ENCODE measurements at regions not wholly inside any gene's neighbourhood (a gene's known extent, or its start where the extent isn't known, plus 50 kb on each side); places are given as distances from the start of the nearest gene placed in this dataset.

GRCh38 chr2:239778042-239778851, 246.9 kb downstream of the NDUFA10 start:
- no peak for DNase-seq (ENCODE audit: low read depth)

- no peak for DNase-seq (ENCODE audit: low read depth)
Observed at GRCh38 chr2:239777219-239777618, 247.9 kb downstream of the NDUFA10 start.

- no peak for DNase-seq (ENCODE audit: low read depth)
Observed at GRCh38 chr2:239776436-239777005, 248.6 kb downstream of the NDUFA10 start.

GRCh38 chr2:239775623-239776435, 249.3 kb downstream of the NDUFA10 start:
- peak; percentile 3 for DNase-seq (ENCODE audit: low read depth)

GRCh38 chr2:239774933-239775622, 250.1 kb downstream of the NDUFA10 start:
- DNase-seq (ENCODE audit: low read depth): no peak

- DNase-seq (ENCODE audit: low read depth): no peak
Observed at GRCh38 chr2:239774142-239774462, 251.0 kb downstream of the NDUFA10 start.

- DNase-seq (ENCODE audit: low read depth): no peak
Observed at GRCh38 chr2:239773228-239774141, 251.7 kb downstream of the NDUFA10 start.

GRCh38 chr2:239772721-239773120, 252.4 kb downstream of the NDUFA10 start:
- DNase-seq (ENCODE audit: low read depth): no peak

- DNase-seq (ENCODE audit: low read depth): no peak
Observed at GRCh38 chr2:239770246-239770639, 254.9 kb downstream of the NDUFA10 start.

- DNase-seq (ENCODE audit: low read depth): no peak
Observed at GRCh38 chr2:239769554-239770245, 255.4 kb downstream of the NDUFA10 start.

- no peak for DNase-seq (ENCODE audit: low read depth)
Observed at GRCh38 chr2:239768907-239769553, 256.1 kb downstream of the NDUFA10 start.

- DNase-seq (ENCODE audit: low read depth): no peak
Observed at GRCh38 chr2:239768031-239768790, 256.9 kb downstream of the NDUFA10 start.

- no peak for DNase-seq (ENCODE audit: low read depth)
Observed at GRCh38 chr2:239767021-239767905, 257.9 kb downstream of the NDUFA10 start.

- DNase-seq (ENCODE audit: low read depth): no peak
Observed at GRCh38 chr2:239765911-239766310, 259.2 kb downstream of the NDUFA10 start.

- DNase-seq (ENCODE audit: low read depth): no peak
Observed at GRCh38 chr2:239765076-239765845, 259.9 kb downstream of the NDUFA10 start.

GRCh38 chr2:239763433-239764097, 261.6 kb downstream of the NDUFA10 start:
- DNase-seq (ENCODE audit: low read depth): no peak

GRCh38 chr2:239762655-239763269, 262.4 kb downstream of the NDUFA10 start:
- no peak for DNase-seq (ENCODE audit: low read depth)

Measured in GM04504 (cell line).